Neural cell (in vitro differentiated cells): ENCODE measurements at regions not wholly inside any gene's neighbourhood (a gene's known extent, or its start where the extent isn't known, plus 50 kb on each side); places are given as distances from the start of the nearest gene placed in this dataset.

ENCODE experiments used
- H2AFZ ChIP-seq: fragments of 200-600, 300-800 bp; sonication (generic), shearing (Covaris generic); 2 replicates; pipeline ENCODE4 v1.6.0; 2014; ENCODE audit warnings: low read depth, mild to moderate bottlenecking, antibody characterized with exemption, low read length, moderate library complexity
- H3F3A ChIP-seq: fragments of 200-600 bp; shearing (Covaris generic); 2 replicates; pipeline ENCODE4 v1.6.1; 2016; ENCODE audit warnings: mild to moderate bottlenecking, moderate library complexity, mixed read lengths, antibody characterized with exemption, low read length; ENCODE audit not compliant: insufficient read depth, poor library complexity, severe bottlenecking
- H3K27ac ChIP-seq: fragments of 200-600, 300-800 bp; sonication (generic), shearing (Covaris generic); 2 replicates; pipeline ENCODE4 v1.5.1; 2014; ENCODE audit warnings: mild to moderate bottlenecking, low read length, moderate library complexity
- H3K27me3 ChIP-seq: fragments of 300-800, 200-600 bp; sonication (generic), shearing (Covaris generic); 2 replicates; pipeline ENCODE4 v1.6.0; 2014; ENCODE audit warnings: mild to moderate bottlenecking, low read depth, low read length, moderate library complexity; ENCODE audit not compliant: insufficient read depth
- H3K36me3 ChIP-seq: fragments of 300-800, 200-600 bp; sonication (generic), shearing (Covaris generic); 2 replicates; pipeline ENCODE4 v1.5.1; 2014; ENCODE audit warnings: mild to moderate bottlenecking, antibody characterized with exemption, low read length, moderate library complexity; ENCODE audit not compliant: insufficient read depth
- H3K4me2 ChIP-seq: fragments of 300-800, 200-600 bp; sonication (generic), shearing (Covaris generic); 2 replicates; pipeline ENCODE4 v1.6.0; 2014; ENCODE audit warnings: mild to moderate bottlenecking, low read length
- H3K4me3 ChIP-seq: fragments of 300-800, 200-600 bp; sonication (generic), shearing (Covaris generic); 2 replicates; pipeline ENCODE4 v1.5.1; 2014; ENCODE audit warnings: mild to moderate bottlenecking, low read length, moderate library complexity
- H3K79me2 ChIP-seq: fragments of 200-600 bp; shearing (Covaris generic); replicated peaks from 2 replicates; pipeline ENCODE4 v1.6.0; 2014; ENCODE audit warnings: mild to moderate bottlenecking, low read length, moderate library complexity; ENCODE audit not compliant: insufficient read depth
- H3K9ac ChIP-seq: fragments of 300-800, 200-600 bp; sonication (generic), shearing (Covaris generic); 2 replicates; pipeline ENCODE4 v1.6.1; 2016; ENCODE audit warnings: mild to moderate bottlenecking, low read length, mixed read lengths
- H3K9me2 ChIP-seq: fragments of 200-600 bp; shearing (Covaris generic); 2 replicates; pipeline ENCODE4 v1.6.1; 2016; ENCODE audit warnings: mild to moderate bottlenecking, low read length, mixed read lengths; ENCODE audit not compliant: insufficient read depth
- H3K9me3 ChIP-seq: fragments of 200-600, 300-800 bp; sonication (generic), shearing (Covaris generic); 2 replicates; pipeline ENCODE4 v1.6.1; 2016; ENCODE audit warnings: mild to moderate bottlenecking, mixed run types, low read length, moderate library complexity, mixed read lengths
- H4K20me1 ChIP-seq: fragments of 200-600 bp; shearing (Covaris generic); 2 replicates; pipeline ENCODE4 v1.6.1; 2016; ENCODE audit warnings: mild to moderate bottlenecking, mixed run types; ENCODE audit not compliant: insufficient read depth
- EP300 ChIP-seq: fragments of 450-650 bp; conservative IDR thresholded peaks from 2 replicates; pipeline ENCODE4 v1.6.1; 2014; ENCODE audit warnings: antibody characterized with exemption, mild to moderate bottlenecking, moderate library complexity; ENCODE audit not compliant: poor library complexity, severe bottlenecking
- EZH2 ChIP-seq: fragments of 200-600, 300-800 bp; shearing (Covaris generic), sonication (generic); IDR thresholded peaks from 2 replicates; pipeline ENCODE4 v1.6.1; 2014; ENCODE audit warnings: antibody characterized with exemption, low read length, borderline replicate concordance, mild to moderate bottlenecking; ENCODE audit not compliant: insufficient read depth, poor library complexity, severe bottlenecking
- MXI1 ChIP-seq: fragments of 450-650 bp; conservative IDR thresholded peaks from 2 replicates; pipeline ENCODE4 v1.6.1; 2014; ENCODE audit warnings: antibody characterized with exemption, mild to moderate bottlenecking; ENCODE audit not compliant: poor library complexity, severe bottlenecking
- POLR2AphosphoS5 ChIP-seq: IDR thresholded peaks from 2 replicates; pipeline ENCODE4 v1.6.1; 2012
- RAD21 ChIP-seq: fragments of 450-650 bp; conservative IDR thresholded peaks from 2 replicates; pipeline ENCODE4 v1.6.1; 2014; ENCODE audit warnings: antibody characterized with exemption, mild to moderate bottlenecking, moderate library complexity
- SMC3 ChIP-seq: fragments of 450-650 bp; conservative IDR thresholded peaks from 2 replicates; pipeline ENCODE4 v1.6.1; 2014; ENCODE audit warnings: antibody characterized with exemption, mild to moderate bottlenecking, moderate library complexity; ENCODE audit not compliant: poor library complexity
- TAF1 ChIP-seq: IDR thresholded peaks from 2 replicates; pipeline ENCODE4 v1.6.1; 2012; ENCODE audit warnings: low read depth
- TF ChIP-seq, protein P1 (sequence below): IDR thresholded peaks from 2 replicates; pipeline ENCODE4 v1.6.1; 2012; ENCODE audit warnings: borderline replicate concordance
- TF ChIP-seq, protein P2 (sequence below): fragments of 450-650 bp; IDR thresholded peaks from 2 replicates; pipeline ENCODE4 v1.5.1; 2014; ENCODE audit warnings: antibody characterized with exemption, mild to moderate bottlenecking, moderate library complexity; ENCODE audit not compliant: poor library complexity, severe bottlenecking

- H3K4me3 ChIP-seq, result no peak overlapping the region
- H3K4me2 ChIP-seq, result no peak overlapping the region
- H4K20me1 ChIP-seq, result no peaks in the 10 kb centered on the region
- H2AFZ ChIP-seq, result no peak overlapping the region
- H3K36me3 ChIP-seq, result no peaks in the 10 kb centered on the region
- no peaks in the 10 kb centered on the region for H3K9me2 ChIP-seq
- no peak overlapping the region for H3K27ac ChIP-seq
- no peak for TF ChIP-seq MXI1
- no peak for TF ChIP-seq RAD21
- TF ChIP-seq, protein P1, sequence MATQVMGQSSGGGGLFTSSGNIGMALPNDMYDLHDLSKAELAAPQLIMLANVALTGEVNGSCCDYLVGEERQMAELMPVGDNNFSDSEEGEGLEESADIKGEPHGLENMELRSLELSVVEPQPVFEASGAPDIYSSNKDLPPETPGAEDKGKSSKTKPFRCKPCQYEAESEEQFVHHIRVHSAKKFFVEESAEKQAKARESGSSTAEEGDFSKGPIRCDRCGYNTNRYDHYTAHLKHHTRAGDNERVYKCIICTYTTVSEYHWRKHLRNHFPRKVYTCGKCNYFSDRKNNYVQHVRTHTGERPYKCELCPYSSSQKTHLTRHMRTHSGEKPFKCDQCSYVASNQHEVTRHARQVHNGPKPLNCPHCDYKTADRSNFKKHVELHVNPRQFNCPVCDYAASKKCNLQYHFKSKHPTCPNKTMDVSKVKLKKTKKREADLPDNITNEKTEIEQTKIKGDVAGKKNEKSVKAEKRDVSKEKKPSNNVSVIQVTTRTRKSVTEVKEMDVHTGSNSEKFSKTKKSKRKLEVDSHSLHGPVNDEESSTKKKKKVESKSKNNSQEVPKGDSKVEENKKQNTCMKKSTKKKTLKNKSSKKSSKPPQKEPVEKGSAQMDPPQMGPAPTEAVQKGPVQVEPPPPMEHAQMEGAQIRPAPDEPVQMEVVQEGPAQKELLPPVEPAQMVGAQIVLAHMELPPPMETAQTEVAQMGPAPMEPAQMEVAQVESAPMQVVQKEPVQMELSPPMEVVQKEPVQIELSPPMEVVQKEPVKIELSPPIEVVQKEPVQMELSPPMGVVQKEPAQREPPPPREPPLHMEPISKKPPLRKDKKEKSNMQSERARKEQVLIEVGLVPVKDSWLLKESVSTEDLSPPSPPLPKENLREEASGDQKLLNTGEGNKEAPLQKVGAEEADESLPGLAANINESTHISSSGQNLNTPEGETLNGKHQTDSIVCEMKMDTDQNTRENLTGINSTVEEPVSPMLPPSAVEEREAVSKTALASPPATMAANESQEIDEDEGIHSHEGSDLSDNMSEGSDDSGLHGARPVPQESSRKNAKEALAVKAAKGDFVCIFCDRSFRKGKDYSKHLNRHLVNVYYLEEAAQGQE, result no peak
- TF ChIP-seq EZH2, result no peak
- H3K27me3 ChIP-seq, result no peaks in the 10 kb centered on the region
- H3K9ac ChIP-seq, result no peak overlapping the region
- no peaks in the 10 kb centered on the region for H3F3A ChIP-seq
- H3K9me3 ChIP-seq, result no peaks in the 10 kb centered on the region
- no peaks in the 10 kb centered on the region for H3K79me2 ChIP-seq
These were observed 55.9 kb upstream of the C3orf80 start for GRCh38 chr3:160169139-160169976.

GRCh38 chr3:160170409-160171370, 54.5 kb upstream of the C3orf80 start:
- TF ChIP-seq POLR2AphosphoS5, result no peak
- TF ChIP-seq, protein P1, result no peak
- no peak for TF ChIP-seq TAF1
- TF ChIP-seq EZH2, result no peak
- no peak for TF ChIP-seq EP300
- TF ChIP-seq MXI1, result no peak
- TF ChIP-seq, protein P2, sequence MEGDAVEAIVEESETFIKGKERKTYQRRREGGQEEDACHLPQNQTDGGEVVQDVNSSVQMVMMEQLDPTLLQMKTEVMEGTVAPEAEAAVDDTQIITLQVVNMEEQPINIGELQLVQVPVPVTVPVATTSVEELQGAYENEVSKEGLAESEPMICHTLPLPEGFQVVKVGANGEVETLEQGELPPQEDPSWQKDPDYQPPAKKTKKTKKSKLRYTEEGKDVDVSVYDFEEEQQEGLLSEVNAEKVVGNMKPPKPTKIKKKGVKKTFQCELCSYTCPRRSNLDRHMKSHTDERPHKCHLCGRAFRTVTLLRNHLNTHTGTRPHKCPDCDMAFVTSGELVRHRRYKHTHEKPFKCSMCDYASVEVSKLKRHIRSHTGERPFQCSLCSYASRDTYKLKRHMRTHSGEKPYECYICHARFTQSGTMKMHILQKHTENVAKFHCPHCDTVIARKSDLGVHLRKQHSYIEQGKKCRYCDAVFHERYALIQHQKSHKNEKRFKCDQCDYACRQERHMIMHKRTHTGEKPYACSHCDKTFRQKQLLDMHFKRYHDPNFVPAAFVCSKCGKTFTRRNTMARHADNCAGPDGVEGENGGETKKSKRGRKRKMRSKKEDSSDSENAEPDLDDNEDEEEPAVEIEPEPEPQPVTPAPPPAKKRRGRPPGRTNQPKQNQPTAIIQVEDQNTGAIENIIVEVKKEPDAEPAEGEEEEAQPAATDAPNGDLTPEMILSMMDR, result no peak
- TF ChIP-seq SMC3, result no peak
- no peak for TF ChIP-seq RAD21
- Histone ChIP-seq H3K79me2 (no peaks in the 10 kb centered on the region), H3K36me3 (no peaks in the 10 kb centered on the region)

More at GRCh38 chr3:160170409-160171370, 54.5 kb upstream of the C3orf80 start:
- Histone ChIP-seq H3F3A (no peaks in the 10 kb centered on the region), H3K9me3 (no peaks in the 10 kb centered on the region), H3K4me3 (no peak overlapping the region), H3K27me3 (no peaks in the 10 kb centered on the region), H4K20me1 (no peaks in the 10 kb centered on the region), H3K27ac (no peak overlapping the region), H3K4me2 (no peak overlapping the region), H3K9ac (no peak overlapping the region), H3K9me2 (no peaks in the 10 kb centered on the region), H2AFZ (no peak overlapping the region)
